Dedifferentiated amniotic fluid mesenchymal stem cell (primary cell): ENCODE measurements at regions not wholly inside any gene's neighbourhood (a gene's known extent, or its start where the extent isn't known, plus 50 kb on each side); places are given as distances from the start of the nearest gene placed in this dataset.
A peak's percentile ranks its signal among the peaks of the same experiment; 100 is the strongest.

Experiments used
- DNase-seq: peaks from one replicate; pipeline ENCODE4 v3.0.0-alpha.2; 2016; ENCODE audit errors: extremely low spot score

- no peak for DNase-seq
Observed at GRCh38 chr10:88168171-88169036, 305.0 kb downstream of the PTEN start.

- no peak for DNase-seq
Observed at GRCh38 chr10:88169037-88169319, 305.6 kb downstream of the PTEN start.

DNA sequence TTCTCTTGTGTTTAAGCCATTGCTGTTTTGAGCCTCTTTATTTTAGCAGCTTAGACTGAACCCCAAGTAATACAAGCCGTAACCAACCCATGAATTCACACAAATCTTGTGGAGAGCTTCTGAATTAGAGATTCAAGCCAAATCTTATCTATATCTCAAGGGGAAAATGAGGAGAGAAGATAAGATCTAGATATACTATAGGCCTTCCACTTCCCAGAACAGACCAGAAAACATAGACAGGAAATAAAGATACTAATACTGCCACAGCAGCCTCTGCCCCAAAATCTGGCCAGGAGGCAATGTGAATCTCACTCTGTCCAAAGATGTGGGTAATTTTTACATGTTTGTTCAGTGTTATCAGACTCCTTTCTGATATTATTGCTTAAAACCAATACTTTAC, 307.2 kb downstream of the PTEN start:
- DNase-seq, result no peak

DNA sequence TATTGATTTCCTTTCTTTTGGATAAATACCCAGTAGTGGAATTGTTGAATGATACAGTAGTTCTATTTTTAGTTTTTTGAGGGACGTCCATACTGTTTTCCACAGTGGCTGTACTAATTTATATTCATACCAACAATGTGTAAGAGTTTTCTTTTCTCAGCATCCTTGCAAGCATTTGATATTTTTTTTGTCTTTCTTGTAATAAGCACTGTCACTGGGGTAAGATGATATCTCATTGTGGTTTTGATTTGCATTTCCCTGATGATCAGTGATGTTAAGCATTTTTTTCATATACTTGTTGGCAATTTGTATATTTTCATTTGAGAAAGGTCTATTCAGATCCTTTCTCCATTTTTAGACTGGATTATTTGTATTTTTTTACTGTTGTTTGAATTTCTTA, 308.7 kb downstream of the PTEN start:
- no peak for DNase-seq

DNA sequence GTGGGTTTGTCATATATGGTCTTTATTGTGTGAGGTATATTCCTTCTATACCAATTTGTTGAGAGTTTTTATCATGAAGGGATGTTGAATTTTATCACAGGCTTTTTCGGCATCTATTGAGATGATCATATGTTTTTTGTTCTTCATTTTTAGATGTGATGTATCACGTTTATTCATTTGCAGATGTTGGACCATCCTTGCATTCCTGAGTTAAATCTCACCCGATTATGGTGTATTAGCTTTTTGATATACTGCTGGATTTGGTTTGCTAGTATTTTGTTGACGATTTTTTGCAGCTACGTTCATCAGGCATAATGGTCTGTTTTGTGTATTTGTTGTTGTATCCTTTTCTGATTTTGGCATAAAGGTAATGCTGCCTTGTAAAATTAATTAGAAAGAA, 311.0 kb downstream of the PTEN start:
- DNase-seq, result no peak

DNA sequence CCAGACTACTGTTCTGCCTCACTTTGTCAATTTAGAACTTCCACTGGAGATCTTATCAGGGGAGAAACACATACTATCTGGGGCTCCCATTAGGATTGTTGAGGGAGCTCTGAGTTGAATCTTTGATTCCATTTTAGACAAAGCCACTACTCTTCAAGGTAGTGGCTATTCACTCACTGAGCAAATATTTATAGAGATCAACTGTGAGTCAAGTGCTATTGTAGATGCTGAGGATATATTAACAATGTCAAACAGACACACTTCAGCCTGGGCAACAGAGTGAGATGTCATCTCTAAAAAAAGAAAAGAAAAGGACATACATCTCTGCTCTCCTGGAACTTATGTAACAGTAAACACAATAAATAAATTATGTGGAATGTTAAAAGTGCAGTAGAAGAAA, 315.3 kb downstream of the PTEN start:
- DNase-seq, result no peak

DNA sequence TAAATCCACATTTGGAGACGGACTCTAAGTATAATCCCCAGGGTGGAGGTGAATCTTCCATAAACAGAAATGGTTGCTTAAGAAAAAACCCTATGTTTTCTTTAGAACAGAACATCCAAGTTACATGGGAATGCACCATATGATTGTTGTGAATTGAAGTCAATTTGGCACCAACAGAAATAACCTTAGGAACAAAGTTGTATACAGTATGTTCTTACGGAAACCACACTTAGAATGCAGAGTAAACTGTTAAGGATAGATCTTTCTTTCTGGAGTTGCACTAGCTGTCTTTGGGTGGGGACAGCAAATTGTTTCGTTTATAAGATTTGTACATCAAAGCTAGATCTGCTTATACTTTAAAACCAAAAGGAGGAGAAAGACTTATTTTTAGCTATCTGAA, 316.4 kb downstream of the PTEN start:
- DNase-seq, result no peak

DNA sequence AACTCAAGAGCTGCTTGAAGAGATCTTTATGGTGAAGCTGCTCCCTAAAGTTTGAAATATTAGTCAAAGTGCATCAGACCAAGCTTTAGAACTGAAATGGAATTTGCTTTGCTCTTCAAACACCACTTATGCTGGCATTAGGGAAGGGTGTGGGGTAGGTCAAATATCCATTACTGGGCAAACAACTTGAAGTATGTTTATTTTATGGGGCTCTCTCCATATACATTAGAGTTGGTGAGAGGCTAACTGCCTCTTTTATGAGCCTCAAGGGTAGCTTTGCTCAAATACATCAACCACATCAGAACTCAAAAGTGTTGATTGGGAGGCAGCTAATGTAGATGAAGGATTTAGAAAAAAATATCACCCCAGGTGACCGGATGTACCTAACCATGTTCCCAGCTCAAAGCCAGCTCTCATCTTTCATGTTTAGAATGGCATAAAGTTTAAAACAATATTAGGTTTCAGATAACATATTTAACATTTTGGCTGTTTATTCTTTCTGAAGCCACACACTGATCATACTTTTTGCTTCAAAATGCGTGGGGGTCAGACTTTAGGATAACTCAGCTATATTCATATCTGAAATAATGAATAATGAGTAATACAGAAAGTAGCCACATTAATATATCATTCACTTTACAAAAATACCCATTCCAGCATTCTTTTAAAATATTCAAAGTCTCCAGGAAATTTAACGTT, 318.6 kb downstream of the PTEN start:
- DNase-seq, result no peak

DNA sequence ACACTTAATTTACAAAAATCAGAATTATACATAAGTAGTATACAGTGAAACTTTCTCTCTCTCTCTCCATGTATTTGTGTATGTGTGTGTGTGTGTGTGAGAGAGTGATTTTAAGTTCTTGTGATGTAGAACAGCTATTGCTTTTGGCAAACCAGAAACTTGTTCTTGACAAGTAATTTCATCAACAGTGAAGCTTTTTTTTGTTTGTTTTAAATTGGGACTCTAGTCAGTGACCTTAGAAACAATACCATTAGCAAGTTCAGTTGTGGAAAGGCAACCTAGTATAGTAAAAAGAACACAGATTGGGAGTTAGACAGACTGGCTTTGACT, 319.1 kb downstream of the PTEN start:
- DNase-seq, result no peak

DNA sequence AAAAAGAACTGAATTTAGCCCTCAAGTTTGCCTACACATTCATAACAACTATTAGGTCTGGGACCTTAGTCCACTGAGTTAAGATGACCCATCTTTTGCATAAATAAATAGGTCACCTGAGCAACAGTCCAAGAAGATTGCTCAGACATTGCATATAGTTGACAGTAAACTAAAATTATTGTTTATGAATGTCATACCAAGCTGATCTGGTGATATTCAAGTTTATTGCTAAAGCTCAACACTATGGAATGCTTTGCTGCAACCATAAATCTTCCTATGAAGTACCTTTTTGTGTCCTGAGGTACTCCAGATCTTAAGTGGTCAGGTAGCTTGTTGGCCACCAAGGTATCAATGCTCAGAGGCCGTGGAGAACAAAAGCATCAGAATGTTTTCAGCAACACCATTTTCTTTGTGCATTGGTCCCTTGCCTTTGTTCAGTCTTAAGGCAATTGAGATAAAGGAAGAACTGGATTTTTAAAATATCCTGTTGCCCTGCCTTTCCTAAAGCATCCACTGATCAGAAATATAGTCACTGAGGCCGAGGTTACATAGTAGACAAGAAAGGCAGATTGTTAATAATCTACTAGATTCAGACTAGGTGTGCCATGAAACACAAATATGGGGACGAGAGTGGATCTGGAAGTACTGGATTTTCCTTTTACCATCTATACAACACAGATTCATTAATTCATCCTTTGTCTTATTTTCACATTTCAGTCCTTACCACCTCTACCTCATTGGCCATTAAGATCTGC, 321.3 kb downstream of the PTEN start:
- DNase-seq, result no peak

GRCh38 chr10:88185830-88186229, 322.4 kb downstream of the PTEN start:
- no peak for DNase-seq

DNA sequence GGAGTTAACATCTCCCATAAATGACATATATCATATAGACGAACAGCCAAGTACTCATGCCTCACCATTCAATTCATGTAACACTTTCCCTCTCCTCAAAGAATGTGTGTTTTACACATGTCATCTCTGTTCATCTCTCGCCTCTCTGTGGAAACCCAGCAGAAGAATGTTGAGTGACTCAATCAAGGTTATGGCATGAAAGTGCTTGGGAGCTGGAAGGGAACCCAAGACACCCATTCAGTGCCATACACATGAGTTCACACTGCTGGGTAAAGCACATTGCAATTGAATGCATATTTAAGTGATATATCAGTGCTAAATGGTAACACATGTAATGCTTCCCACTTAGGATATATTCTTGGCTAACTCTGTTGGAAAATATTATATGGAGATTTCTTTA, 322.9 kb downstream of the PTEN start:
- peak; percentile 73 for DNase-seq

GRCh38 chr10:88187472-88187871, 324.0 kb downstream of the PTEN start:
- no peak for DNase-seq

DNA sequence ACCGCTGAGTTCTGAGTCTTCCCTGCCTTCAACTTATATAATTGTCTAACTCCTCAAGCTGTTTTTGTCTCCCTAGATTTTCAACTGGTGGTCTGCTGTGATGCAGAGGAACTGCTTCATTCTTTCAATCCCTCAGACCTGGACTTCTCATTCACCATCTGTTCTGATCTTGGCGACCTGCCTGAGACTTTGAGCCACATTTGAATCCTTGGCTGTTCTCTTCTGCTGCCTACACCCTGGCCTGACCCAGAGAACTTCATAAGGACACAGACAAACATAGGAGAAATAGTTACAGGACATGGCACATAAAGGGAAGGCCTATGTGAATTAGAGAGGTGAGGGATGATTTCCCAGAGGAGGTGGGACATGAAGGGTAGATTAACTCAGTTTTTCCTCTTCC, 326.7 kb downstream of the PTEN start:
- no peak for DNase-seq

DNA sequence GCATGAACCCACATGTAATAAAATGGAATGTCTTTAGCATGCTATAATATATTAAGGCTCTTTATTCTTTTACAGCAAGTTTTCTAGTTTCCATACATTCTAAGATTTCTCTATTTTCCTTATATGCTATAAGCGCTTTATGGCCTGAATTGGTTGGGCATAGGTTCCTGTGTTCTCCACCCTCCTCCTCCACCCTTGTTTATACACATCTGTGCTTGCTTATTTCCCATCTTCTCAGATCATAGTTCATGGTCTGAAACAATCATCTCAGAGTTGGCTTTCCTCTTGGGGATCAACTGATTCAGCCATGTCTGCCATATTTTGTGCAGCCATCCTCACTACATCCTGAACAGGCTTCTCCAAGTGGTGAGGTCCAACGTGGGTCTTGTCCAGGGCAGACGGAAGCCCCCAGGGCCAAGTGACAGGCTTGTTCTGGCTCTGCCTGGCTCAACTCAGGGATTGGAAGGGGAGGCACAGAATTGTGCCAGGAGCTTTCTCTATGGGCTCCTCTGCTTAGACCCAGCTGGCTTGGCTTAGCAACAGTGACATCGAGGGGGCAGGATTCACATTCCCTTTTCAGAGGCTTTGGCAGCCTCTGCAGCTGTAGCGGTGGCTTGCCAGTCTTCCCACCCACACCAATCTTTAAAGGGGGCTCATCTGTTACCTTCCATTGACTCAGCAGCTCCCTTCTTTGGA, 327.3 kb downstream of the PTEN start:
- no peak for DNase-seq

DNA sequence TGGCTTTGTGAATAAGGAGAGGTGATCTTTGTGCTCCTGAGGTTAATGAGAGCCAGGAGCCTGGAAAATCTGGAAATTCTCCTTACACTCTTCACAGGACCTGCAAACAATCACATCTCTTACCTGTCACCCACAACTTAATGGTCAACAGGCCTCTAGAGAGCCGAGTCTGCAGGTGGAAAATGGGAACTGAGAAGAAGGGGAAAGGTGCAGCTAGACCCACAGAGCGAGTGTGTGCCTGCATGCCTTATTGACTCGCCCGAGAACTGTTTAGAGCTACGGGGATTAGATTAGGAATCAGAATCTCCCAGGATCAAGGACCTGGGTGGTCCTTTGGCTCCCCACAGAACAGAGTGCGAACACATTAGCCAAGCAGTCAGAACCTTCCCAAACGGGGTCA, 329.6 kb downstream of the PTEN start:
- DNase-seq, result no peak

DNA sequence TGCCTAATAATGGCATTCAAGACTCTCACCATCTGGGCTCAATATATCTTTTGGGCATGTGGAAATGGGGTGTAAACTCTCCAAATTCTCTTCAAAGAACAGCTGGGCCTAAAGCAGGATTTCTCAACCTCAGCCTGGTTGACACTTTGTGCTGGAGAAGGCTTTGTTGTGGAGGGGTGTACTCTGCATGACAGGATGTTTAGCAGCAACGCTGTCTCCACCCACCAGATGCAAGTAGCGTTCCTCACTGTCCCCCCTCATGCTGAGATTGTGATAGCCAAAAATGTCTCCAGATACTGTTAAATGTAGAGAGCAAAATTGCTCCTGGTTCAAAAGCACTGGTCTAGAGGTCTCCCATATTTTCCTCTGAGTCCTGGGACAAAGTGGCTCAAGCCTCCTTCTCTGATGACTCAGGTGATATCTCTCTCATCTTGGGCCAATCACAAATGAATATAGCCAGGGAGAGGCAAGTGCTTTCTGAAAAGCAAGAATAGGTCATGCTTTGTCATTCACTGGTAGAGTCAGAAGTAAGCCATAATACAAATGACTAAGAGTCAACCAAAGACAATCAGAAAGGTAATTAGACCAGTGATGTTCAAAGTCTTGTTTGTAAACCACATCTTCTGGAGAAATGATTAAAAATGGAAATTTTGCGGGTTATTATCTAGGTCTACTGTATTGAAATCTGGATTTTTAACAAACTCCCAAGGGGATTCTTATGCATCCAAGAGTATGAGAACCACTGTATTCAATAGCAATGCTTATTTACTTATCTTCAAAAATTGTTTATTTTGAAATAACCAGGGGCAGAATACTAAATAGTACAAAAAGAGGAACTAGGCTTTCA, 330.8 kb downstream of the PTEN start:
- DNase-seq, result no peak

DNA sequence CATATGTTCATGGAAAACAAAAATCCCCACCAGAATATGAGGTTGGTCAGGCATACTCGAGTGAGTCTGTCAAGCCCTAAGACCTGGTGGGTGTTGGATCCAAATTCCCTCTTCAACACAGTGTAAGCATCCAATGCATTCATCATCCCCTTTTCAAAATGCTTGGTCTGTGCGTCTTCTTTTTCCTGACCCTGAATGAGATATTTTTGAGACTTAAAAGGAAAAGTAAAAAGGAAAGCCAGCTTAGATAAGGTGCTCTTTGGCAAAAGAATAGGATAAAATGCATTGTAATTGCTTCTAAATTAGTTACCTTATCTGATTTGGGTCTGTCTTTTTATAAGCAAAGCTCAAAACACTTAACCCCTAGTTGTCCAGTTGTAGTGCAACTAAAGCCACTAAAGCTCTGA, 331.5 kb downstream of the PTEN start:
- DNase-seq, result no peak

DNA sequence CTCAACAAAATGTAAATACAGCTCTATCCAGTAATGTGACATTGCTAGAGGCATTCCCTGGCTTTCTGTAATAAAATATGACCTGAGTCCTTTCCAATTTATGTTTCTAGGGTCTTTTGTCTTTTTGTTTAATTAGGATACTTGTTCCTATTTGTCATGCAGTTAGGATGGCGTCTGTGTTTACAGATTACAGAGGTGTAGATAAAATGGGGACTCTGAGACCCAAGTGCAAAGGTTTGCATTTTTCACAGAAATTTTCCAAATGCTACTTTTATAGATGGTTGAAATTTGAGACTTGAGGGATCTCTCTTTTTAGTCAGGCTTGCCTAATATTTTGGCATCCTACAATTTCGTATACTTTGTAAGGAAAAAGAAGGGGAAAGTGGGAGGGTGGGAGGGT, 332.4 kb downstream of the PTEN start:
- DNase-seq, result no peak

- peak; percentile 56 for DNase-seq
Observed at GRCh38 chr10:88196291-88196690, 332.9 kb downstream of the PTEN start.

DNA sequence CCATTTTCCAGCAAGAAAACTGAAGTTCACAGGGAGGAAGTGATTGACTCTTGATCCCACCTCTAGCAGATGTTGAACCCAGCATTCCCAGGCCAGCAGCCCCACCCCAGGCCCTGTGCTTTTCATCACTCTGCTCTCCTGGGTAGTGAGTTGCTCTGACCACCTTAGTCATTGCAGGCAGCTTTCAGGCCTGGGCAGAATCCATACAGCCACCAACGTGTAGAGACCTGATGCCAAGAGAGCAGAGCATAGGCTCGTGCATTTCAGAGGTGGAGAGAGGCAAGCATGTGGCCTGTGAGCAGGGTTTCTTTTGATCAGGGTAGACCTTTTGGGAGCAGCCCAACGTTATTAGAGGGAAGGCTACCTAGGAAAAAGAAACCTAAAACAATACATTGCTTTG, 334.6 kb downstream of the PTEN start:
- no peak for DNase-seq
